Stomach (tissue), 8 donors: ENCODE measurements at regions not wholly inside any gene's neighbourhood (a gene's known extent, or its start where the extent isn't known, plus 50 kb on each side); places are given as distances from the start of the nearest gene placed in this dataset.

Experiments
- DNase-seq, 2 donors: peaks; one replicate each; pipeline versions ENCODE4 v3.0.0 to v3.0.0-alpha.2; 2013 to 2019
- H3K27ac ChIP-seq, 5 donors: fragments of 200-600 bp in 4 of 5; sonication (generic) in 4 of 5; one replicate each; pipeline ENCODE4 v1.5.1; 2013 to 2019; ENCODE audit warnings: mild to moderate bottlenecking in 1 of 5, moderate library complexity in 1 of 5
- H3K27me3 ChIP-seq, 3 donors: fragments of 200-600 bp; sonication (generic); one replicate each; pipeline ENCODE4 v1.5.1; 2017 to 2019; ENCODE audit warnings: mixed run types in 1 of 3
- H3K36me3 ChIP-seq, 4 donors: fragments of 200-600 bp; sonication (generic); 1 replicate in 3 of 4; 2 replicates in 1 of 4; pipeline ENCODE4 v1.5.1; 2016 to 2019
- H3K4me1 ChIP-seq, 4 donors: fragments of 200-600 bp; sonication (generic); one replicate each; pipeline ENCODE4 v1.5.1; 2016 to 2019
- H3K4me3 ChIP-seq, 4 donors: fragments of 200-600 bp; sonication (generic) in 3 of 4; one replicate each; pipeline ENCODE4 v1.5.1; 2016 to 2019; ENCODE audit warnings: mild to moderate bottlenecking in 1 of 4
- H3K9me3 ChIP-seq, 4 donors: fragments of 200-600 bp; sonication (generic); one replicate each; pipeline ENCODE4 v1.5.1; 2016 to 2019
- EP300 ChIP-seq: sonication (generic); formaldehyde crosslinking; IDR thresholded peaks from one replicate; pipeline ENCODE4 v1.6.1; 2017; ENCODE audit warnings: antibody characterized with exemption
- POLR2A ChIP-seq, 4 donors: fragments of 450-650 bp; IDR thresholded peaks; one replicate each; pipeline ENCODE4 v1.6.1; 2016; ENCODE audit warnings: antibody characterized with exemption in 4 of 4, control low read depth in 2 of 4, mild to moderate bottlenecking in 1 of 4, moderate library complexity in 1 of 4
- POLR2AphosphoS5 ChIP-seq, 3 donors: sonication (generic); formaldehyde crosslinking; IDR thresholded peaks; one replicate each; pipeline ENCODE4 v1.6.1; 2016; ENCODE audit warnings: antibody characterized with exemption in 3 of 3
- WGBS, 5 donors: extraction: QIAGEN DNeasy Blood & Tissue Kit in 3 of 5; methylation state at CpG; one replicate each; pipeline versions ENCODE4 v1.1.5 to v1.1.7; 2013 to 2018; 5-methylcytosine and 5-hydroxymethylcytosine counted together
- intact Hi-C: fragments of 100-400 bp; cut with DNase I; formaldehyde crosslinking; loops from one replicate; pipeline ENCODE4 v1.15.1; 2023; ENCODE audit warnings: low total_unique reads
- TF ChIP-seq, protein P1 (sequence below), 7 experiments: fragments of 450-650 bp in 4 of 7; fragments of 200-600 bp in 3 of 7; sonication (generic) in 3 of 7; IDR thresholded peaks; one replicate each; pipeline ENCODE4 v1.5.1; 2016 to 2019; ENCODE audit warnings: antibody characterized with exemption in 7 of 7, control low read depth in 2 of 7, mild to moderate bottlenecking in 1 of 7
- donor health status: healthy with polysubstance abuse.
- donor health status: Bipolar disorder and iron deficiency.
- donor health status: healthy.

DNA sequence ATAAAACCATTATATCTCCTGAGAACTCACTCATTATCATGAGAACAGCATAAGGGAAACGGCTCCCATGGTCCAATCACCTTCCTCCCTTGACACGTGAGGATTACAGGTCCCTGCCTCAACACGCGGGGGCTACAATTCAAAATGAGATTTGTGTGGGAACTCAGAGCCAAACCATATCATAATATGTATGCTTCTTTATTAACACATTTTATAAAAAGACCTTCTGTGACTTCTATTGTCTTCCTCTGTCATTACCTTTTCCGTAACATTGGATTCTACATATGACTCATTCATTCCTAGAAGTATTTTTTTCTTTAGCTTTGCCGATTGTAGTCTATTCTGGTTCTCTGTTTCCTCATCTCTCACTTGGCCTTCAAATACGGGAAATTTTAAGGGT is 267.2 kb upstream of the ROBO1 start:
- DNase-seq: no peak
- no peaks in the 10 kb centered on the region for H3K4me1 ChIP-seq
- H3K27ac ChIP-seq: no peak overlapping the region
- no peaks in the 10 kb centered on the region for H3K36me3 ChIP-seq
- 80 to 87% (median 85%) methylated on average over 7 of the region's 7 CpGs for WGBS, 5 donors
- no peaks in the 10 kb centered on the region for H3K9me3 ChIP-seq
- intact Hi-C loops: no loop called here
- H3K27me3 ChIP-seq: no peaks in the 10 kb centered on the region
- H3K4me3 ChIP-seq: no peak overlapping the region
- TF ChIP-seq POLR2A (IDR thresholded peaks at IDR 0.05): no peak
- TF ChIP-seq EP300: no peak
- TF ChIP-seq POLR2AphosphoS5 (IDR thresholded peaks at IDR 0.05): no peak
- TF ChIP-seq, protein P1, sequence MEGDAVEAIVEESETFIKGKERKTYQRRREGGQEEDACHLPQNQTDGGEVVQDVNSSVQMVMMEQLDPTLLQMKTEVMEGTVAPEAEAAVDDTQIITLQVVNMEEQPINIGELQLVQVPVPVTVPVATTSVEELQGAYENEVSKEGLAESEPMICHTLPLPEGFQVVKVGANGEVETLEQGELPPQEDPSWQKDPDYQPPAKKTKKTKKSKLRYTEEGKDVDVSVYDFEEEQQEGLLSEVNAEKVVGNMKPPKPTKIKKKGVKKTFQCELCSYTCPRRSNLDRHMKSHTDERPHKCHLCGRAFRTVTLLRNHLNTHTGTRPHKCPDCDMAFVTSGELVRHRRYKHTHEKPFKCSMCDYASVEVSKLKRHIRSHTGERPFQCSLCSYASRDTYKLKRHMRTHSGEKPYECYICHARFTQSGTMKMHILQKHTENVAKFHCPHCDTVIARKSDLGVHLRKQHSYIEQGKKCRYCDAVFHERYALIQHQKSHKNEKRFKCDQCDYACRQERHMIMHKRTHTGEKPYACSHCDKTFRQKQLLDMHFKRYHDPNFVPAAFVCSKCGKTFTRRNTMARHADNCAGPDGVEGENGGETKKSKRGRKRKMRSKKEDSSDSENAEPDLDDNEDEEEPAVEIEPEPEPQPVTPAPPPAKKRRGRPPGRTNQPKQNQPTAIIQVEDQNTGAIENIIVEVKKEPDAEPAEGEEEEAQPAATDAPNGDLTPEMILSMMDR (IDR thresholded peaks at IDR 0.05): no peak

DNA sequence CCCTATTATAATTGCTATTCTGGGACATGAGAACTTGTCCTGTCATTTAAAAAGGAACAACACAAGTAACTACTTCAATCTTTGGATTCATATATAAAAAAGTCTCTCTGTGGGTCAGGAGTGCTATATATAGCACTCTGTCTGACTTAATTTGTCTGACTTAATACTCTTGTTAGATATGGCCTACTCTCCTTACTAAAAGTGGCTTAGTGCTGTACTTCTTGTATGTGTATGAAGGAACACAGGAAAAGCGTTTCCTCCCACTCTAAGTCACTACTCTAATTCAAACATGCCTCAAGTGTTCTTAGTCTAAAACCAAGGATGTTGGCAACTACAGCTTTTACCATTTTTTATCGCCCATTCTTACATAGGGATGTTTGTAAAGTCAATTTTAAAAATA is 255.2 kb upstream of the ROBO1 start:
- H3K4me3 ChIP-seq: no peak overlapping the region
- DNase-seq: no peak
- H3K27me3 ChIP-seq: no peaks in the 10 kb centered on the region
- no peaks in the 10 kb centered on the region for H3K36me3 ChIP-seq
- peaks cover 0 to 6% (median 0%) of the 10 kb centered on the region in 4 donors for H3K9me3 ChIP-seq
- 72 to 82% (median 77%) methylated on average over 2 of the region's 2 CpGs for WGBS, 5 donors
- H3K4me1 ChIP-seq: no peaks in the 10 kb centered on the region
- TF ChIP-seq POLR2AphosphoS5 (IDR thresholded peaks at IDR 0.05) (no peak), POLR2A (IDR thresholded peaks at IDR 0.05) (no peak), EP300 (no peak)
- TF ChIP-seq, protein P1 (IDR thresholded peaks at IDR 0.05): no peak
- no peak overlapping the region for H3K27ac ChIP-seq
- intact Hi-C loops: no loop called here

DNA sequence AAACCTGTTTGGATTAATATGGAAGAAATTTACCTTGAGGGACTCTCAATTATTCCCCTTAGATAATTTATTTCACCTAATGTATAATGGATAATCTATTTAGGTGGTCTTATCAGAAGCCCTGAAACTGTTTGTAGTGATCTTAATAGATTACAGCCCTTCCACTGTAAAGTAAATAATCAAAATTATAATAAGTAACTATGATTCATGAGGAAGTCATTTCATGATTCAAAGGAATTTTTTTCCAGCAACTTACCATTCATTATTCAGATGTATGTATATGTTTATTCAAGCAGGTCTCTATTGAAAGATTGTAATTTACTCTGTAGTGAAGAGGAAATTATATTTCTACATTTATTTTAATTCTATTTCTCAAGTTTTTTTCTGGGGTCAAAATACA is 250.6 kb upstream of the ROBO1 start:
- DNase-seq: no peak
- no peak overlapping the region for H3K4me3 ChIP-seq
- no peaks in the 10 kb centered on the region for H3K36me3 ChIP-seq
- H3K27me3 ChIP-seq: no peaks in the 10 kb centered on the region
- TF ChIP-seq, protein P1 (IDR thresholded peaks at IDR 0.05): no peak
- TF ChIP-seq POLR2A (IDR thresholded peaks at IDR 0.05): no peak
- no peak for TF ChIP-seq EP300
- no peak for TF ChIP-seq POLR2AphosphoS5 (IDR thresholded peaks at IDR 0.05)
- H3K27ac ChIP-seq: no peak overlapping the region
- H3K4me1 ChIP-seq: no peaks in the 10 kb centered on the region
- intact Hi-C loops: no loop called here
- peaks cover 0 to 6% (median 0%) of the 10 kb centered on the region in 4 donors for H3K9me3 ChIP-seq

DNA sequence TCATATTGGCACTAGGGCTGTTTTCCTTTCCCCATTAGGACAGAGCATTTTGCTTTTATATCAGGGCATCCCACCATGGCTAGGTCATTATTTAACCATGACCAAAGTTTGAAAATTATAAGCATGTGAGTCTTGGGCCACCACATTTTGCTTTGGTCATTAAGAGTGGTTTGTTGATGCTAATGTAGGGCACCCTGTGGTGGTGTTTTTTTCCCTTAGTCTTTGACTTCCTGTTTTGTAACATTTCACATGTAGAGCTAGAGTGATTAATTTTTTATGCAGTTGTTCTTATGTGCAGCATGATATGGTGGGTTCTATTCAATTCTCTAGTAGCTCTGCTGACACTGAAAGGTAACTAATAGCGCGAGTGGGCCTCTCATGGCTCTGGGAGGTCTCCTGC is 249.6 kb upstream of the ROBO1 start:
- no peak overlapping the region for H3K4me3 ChIP-seq
- no peaks in the 10 kb centered on the region for H3K36me3 ChIP-seq
- WGBS, 5 donors: 92 to 98% (median 94%) methylated on average over 2 of the region's 2 CpGs
- no peaks in the 10 kb centered on the region for H3K4me1 ChIP-seq
- intact Hi-C loops: no loop called here
- TF ChIP-seq POLR2A (IDR thresholded peaks at IDR 0.05): no peak
- TF ChIP-seq EP300: no peak
- TF ChIP-seq, protein P1 (IDR thresholded peaks at IDR 0.05): no peak
- no peak for DNase-seq
- H3K27ac ChIP-seq: no peak overlapping the region
- H3K9me3 ChIP-seq: peaks cover 0 to 6% (median 0%) of the 10 kb centered on the region in 4 donors
- H3K27me3 ChIP-seq: no peaks in the 10 kb centered on the region

DNA sequence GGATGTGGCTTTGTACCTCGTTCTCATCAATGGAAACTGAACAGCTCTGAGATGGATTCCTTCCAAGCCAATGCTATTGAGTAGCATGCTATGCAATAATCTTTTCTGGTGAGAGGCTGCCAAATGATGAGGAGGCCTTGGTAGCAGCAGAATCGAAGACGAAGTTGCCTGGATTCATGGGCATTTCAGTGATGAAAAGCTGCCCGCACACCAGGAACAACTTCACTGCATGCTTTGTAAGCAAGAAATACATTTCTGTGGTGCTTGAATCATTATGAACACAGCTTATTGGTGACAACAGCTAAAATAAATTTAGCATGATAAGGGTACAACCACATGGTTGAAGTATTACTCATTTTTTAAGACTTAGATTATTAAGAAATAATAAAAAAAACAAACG is 246.8 kb upstream of the ROBO1 start:
- no peaks in the 10 kb centered on the region for H3K36me3 ChIP-seq
- H3K27me3 ChIP-seq: no peaks in the 10 kb centered on the region
- H3K9me3 ChIP-seq: no peaks in the 10 kb centered on the region
- TF ChIP-seq POLR2A (IDR thresholded peaks at IDR 0.05): no peak
- TF ChIP-seq, protein P1 (IDR thresholded peaks at IDR 0.05): no peak
- TF ChIP-seq POLR2AphosphoS5 (IDR thresholded peaks at IDR 0.05): no peak
- TF ChIP-seq EP300: no peak
- DNase-seq: no peak
- 72 to 80% (median 76%) methylated on average over 3 to 5 of the region's 5 CpGs; no CpG with 5 or more reads in 1 of the 5 donors for WGBS, 5 donors
- no peak overlapping the region for H3K27ac ChIP-seq
- no peak overlapping the region for H3K4me3 ChIP-seq
- intact Hi-C loops: no loop called here
- no peaks in the 10 kb centered on the region for H3K4me1 ChIP-seq
